ENCODE measurements at regions not wholly inside any gene's neighbourhood (a gene's known extent, or its start where the extent isn't known, plus 50 kb on each side); places are given as distances from the start of the nearest gene placed in this dataset.
"Not testable (repeated sequence)": the region's sequence is repeated elsewhere in the genome, so short reads cannot be mapped to it uniquely, and the experiment has no call there.

- Histone ChIP-seq H3K4me2 (ENCODE audit: low read length) (no peak overlapping the region), H3F3A (ENCODE audit: insufficient read depth, low read length, poor library complexity, severe bottlenecking) (no peaks in the 10 kb centered on the region), H4K20me1 (ENCODE audit: insufficient read depth) (no peaks in the 10 kb centered on the region), H3K9me2 (ENCODE audit: insufficient read depth, low read length) (no peaks in the 10 kb centered on the region), H3K79me2 (replicated peaks; ENCODE audit: insufficient read depth, low read length) (no peaks in the 10 kb centered on the region), H2AFZ (ENCODE audit: low read depth, low read length) (no peak overlapping the region), H3K27me3 (ENCODE audit: insufficient read depth, low read depth, low read length) (no peaks in the 10 kb centered on the region), H3K4me3 (ENCODE audit: low read length) (no peak overlapping the region), H3K27ac (ENCODE audit: low read length) (no peak overlapping the region), H3K36me3 (ENCODE audit: insufficient read depth, low read length) (no peaks in the 10 kb centered on the region), H3K9ac (ENCODE audit: low read length) (no peak overlapping the region), H3K9me3 (ENCODE audit: low read length) (no peaks in the 10 kb centered on the region)
- no peak for TF ChIP-seq REST (IDR thresholded peaks at IDR 0.05; ENCODE audit: borderline replicate concordance)
- TF ChIP-seq RAD21 (conservative IDR thresholded peaks at IDR 0.05): no peak
- TF ChIP-seq MXI1 (conservative IDR thresholded peaks at IDR 0.05; ENCODE audit: poor library complexity, severe bottlenecking): no peak
- no peak for TF ChIP-seq SMC3 (conservative IDR thresholded peaks at IDR 0.05; ENCODE audit: poor library complexity)
- no peak for TF ChIP-seq TAF1 (IDR thresholded peaks at IDR 0.05; ENCODE audit: low read depth)
- TF ChIP-seq EZH2 (IDR thresholded peaks at IDR 0.05; ENCODE audit: borderline replicate concordance, insufficient read depth, low read length, poor library complexity, severe bottlenecking): no peak
- TF ChIP-seq EP300 (conservative IDR thresholded peaks at IDR 0.05; ENCODE audit: poor library complexity, severe bottlenecking): no peak
- TF ChIP-seq POLR2AphosphoS5 (IDR thresholded peaks at IDR 0.05): no peak
Measured at GRCh38 chr12:72753571-72753970, 481.4 kb downstream of the TRHDE start.

- not testable (repeated sequence) for H3F3A ChIP-seq (ENCODE audit: insufficient read depth, low read length, poor library complexity, severe bottlenecking); H3K4me3 ChIP-seq (ENCODE audit: low read length); H3K9me3 ChIP-seq (ENCODE audit: low read length)
Measured at GRCh38 chr12:72754026-72754425, 481.9 kb downstream of the TRHDE start.

GRCh38 chr12:72766517-72766916 lies 494.3 kb downstream of the TRHDE start:
- H3K9me3 ChIP-seq (ENCODE audit: low read length): no peaks in the 10 kb centered on the region
- no peak overlapping the region for H3K27ac ChIP-seq (ENCODE audit: low read length)
- no peaks in the 10 kb centered on the region for H4K20me1 ChIP-seq (ENCODE audit: insufficient read depth)
- H3F3A ChIP-seq (ENCODE audit: insufficient read depth, low read length, poor library complexity, severe bottlenecking): no peaks in the 10 kb centered on the region
- no peaks in the 10 kb centered on the region for H3K9me2 ChIP-seq (ENCODE audit: insufficient read depth, low read length)
- TF ChIP-seq CTCF (IDR thresholded peaks at IDR 0.05; ENCODE audit: poor library complexity, severe bottlenecking) (no peak), POLR2AphosphoS5 (IDR thresholded peaks at IDR 0.05) (no peak), REST (IDR thresholded peaks at IDR 0.05; ENCODE audit: borderline replicate concordance) (no peak), EZH2 (IDR thresholded peaks at IDR 0.05; ENCODE audit: borderline replicate concordance, insufficient read depth, low read length, poor library complexity, severe bottlenecking) (no peak), TAF1 (IDR thresholded peaks at IDR 0.05; ENCODE audit: low read depth) (no peak), RAD21 (conservative IDR thresholded peaks at IDR 0.05) (no peak), EP300 (conservative IDR thresholded peaks at IDR 0.05; ENCODE audit: poor library complexity, severe bottlenecking) (no peak), MXI1 (conservative IDR thresholded peaks at IDR 0.05; ENCODE audit: poor library complexity, severe bottlenecking) (no peak), SMC3 (conservative IDR thresholded peaks at IDR 0.05; ENCODE audit: poor library complexity) (no peak)
- H2AFZ ChIP-seq (ENCODE audit: low read depth, low read length): no peak overlapping the region
- H3K4me3 ChIP-seq (ENCODE audit: low read length): no peak overlapping the region
- no peaks in the 10 kb centered on the region for H3K79me2 ChIP-seq (replicated peaks; ENCODE audit: insufficient read depth, low read length)
- H3K36me3 ChIP-seq (ENCODE audit: insufficient read depth, low read length): no peaks in the 10 kb centered on the region
- no peak overlapping the region for H3K4me2 ChIP-seq (ENCODE audit: low read length)
- H3K27me3 ChIP-seq (ENCODE audit: insufficient read depth, low read depth, low read length): no peaks in the 10 kb centered on the region
- no peak overlapping the region for H3K9ac ChIP-seq (ENCODE audit: low read length)

More at GRCh38 chr12:72754026-72754425, 481.9 kb downstream of the TRHDE start:
- H3K9ac ChIP-seq (ENCODE audit: low read length); H4K20me1 ChIP-seq (ENCODE audit: insufficient read depth); H3K9me2 ChIP-seq (ENCODE audit: insufficient read depth, low read length); H3K4me2 ChIP-seq (ENCODE audit: low read length); H2AFZ ChIP-seq (ENCODE audit: low read depth, low read length); H3K79me2 ChIP-seq (replicated peaks; ENCODE audit: insufficient read depth, low read length); H3K27me3 ChIP-seq (ENCODE audit: insufficient read depth, low read depth, low read length); H3K27ac ChIP-seq (ENCODE audit: low read length); H3K36me3 ChIP-seq (ENCODE audit: insufficient read depth, low read length): not testable (repeated sequence)

All from neural cell (in vitro differentiated cells).